ENCODE measurements at regions not wholly inside any gene's neighbourhood (a gene's known extent, or its start where the extent isn't known, plus 50 kb on each side); places are given as distances from the start of the nearest gene placed in this dataset.

DNA sequence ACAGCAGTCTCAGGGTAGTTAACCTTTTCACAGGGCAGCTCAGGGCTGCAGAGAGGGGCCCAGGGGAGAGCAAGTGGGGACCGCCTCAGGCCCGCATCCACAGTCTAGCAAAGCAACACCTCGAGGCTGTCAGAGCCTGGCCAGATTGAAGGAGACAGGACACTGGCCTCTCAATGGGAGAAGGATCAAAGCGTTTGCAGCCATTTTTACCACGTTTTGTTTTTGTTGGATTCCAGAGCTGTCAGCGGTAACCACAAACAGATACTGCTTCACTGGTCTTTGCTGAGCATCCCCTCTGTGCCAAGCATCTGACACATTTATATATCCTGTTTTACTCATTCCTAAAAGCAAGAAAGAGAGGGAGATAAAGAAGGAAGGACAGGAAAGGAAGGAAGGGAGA lies 153.8 kb downstream of the SHQ1 start:
- Histone ChIP-seq H3K9me3 (ENCODE audit: control insufficient read depth, low read depth, low read length) (no peaks in the 10 kb centered on the region), H3T11ph (ENCODE audit: low read length) (no peak overlapping the region), H3K23ac (ENCODE audit: insufficient read length, low read depth, low read length) (no peak overlapping the region), H2AK5ac (ENCODE audit: insufficient read length, low read length) (no peak overlapping the region), H3K4me2 (ENCODE audit: insufficient read depth, insufficient read length, low read length) (no peak overlapping the region), H2BK5ac (ENCODE audit: insufficient read length, low read length) (no peak overlapping the region), H3K79me2 (ENCODE audit: insufficient read depth, low read length) (no peaks in the 10 kb centered on the region), H2BK15ac (ENCODE audit: low read depth, low read length) (no peak overlapping the region), H4K5ac (ENCODE audit: insufficient read length, low read depth, low read length) (no peak overlapping the region), H3K27ac (ENCODE audit: insufficient read length, low read depth, low read length) (no peak overlapping the region), H3K79me1 (ENCODE audit: insufficient read depth, low read depth, low read length, poor library complexity, severe bottlenecking) (no peaks in the 10 kb centered on the region), H3K27me3 (ENCODE audit: insufficient read depth, low read length) (no peaks in the 10 kb centered on the region), H3K4ac (ENCODE audit: low read depth, low read length) (no peak overlapping the region), H3K18ac (ENCODE audit: insufficient read length, low read depth, low read length) (no peak overlapping the region), H3K56ac (ENCODE audit: insufficient read length, low read depth, low read length) (no peak overlapping the region), H4K8ac (replicated peaks; ENCODE audit: insufficient read length, low read depth, low read length) (no peak overlapping the region), H3K4me1 (ENCODE audit: insufficient read depth, low read length) (peaks cover 5% of the 10 kb centered on the region; the same call in 1 of the 2 replicates), H3K14ac (ENCODE audit: insufficient read depth, low read length) (no peak overlapping the region), H4K20me1 (ENCODE audit: control insufficient read depth, insufficient read depth, insufficient read length) (no peaks in the 10 kb centered on the region), H2BK120ac (ENCODE audit: low read depth, low read length, poor library complexity, severe bottlenecking) (no peak overlapping the region), H3K23me2 (ENCODE audit: insufficient read length, low read depth, low read length, poor library complexity, severe bottlenecking) (no peaks in the 10 kb centered on the region), H2AFZ (ENCODE audit: low read length) (no peak overlapping the region), H2BK12ac (ENCODE audit: insufficient read length, low read depth, low read length) (no peak overlapping the region), H2BK20ac (ENCODE audit: low read depth, low read length, poor library complexity, severe bottlenecking) (no peak overlapping the region), H4K91ac (ENCODE audit: insufficient read length, low read depth, low read length) (no peak overlapping the region), H3K9ac (ENCODE audit: extremely low read depth, insufficient read length, low read length) (no peak overlapping the region)
- Mint-ChIP-seq H3K27me3 (ENCODE audit: low read depth) (no peaks in the 10 kb centered on the region; the same call in 1 of the 2 replicates), H3K4me1 (peaks cover 35 to 48% of the 10 kb centered on the region in 2 experiments), H3K27ac (no peak overlapping the region), H3K36me3 (ENCODE audit: insufficient read depth in 1 of 3, low read depth in 3 of 3) (no peaks in the 10 kb centered on the region), H3K4me3 (no peak overlapping the region), H3K9me3 (no peaks in the 10 kb centered on the region)
- WGBS (ENCODE audit: extremely low coverage, insufficient read length, low lambda C conversion rate) = no CpG with 5 or more reads among the region's 6 CpGs
- TF ChIP-seq, protein P1, sequence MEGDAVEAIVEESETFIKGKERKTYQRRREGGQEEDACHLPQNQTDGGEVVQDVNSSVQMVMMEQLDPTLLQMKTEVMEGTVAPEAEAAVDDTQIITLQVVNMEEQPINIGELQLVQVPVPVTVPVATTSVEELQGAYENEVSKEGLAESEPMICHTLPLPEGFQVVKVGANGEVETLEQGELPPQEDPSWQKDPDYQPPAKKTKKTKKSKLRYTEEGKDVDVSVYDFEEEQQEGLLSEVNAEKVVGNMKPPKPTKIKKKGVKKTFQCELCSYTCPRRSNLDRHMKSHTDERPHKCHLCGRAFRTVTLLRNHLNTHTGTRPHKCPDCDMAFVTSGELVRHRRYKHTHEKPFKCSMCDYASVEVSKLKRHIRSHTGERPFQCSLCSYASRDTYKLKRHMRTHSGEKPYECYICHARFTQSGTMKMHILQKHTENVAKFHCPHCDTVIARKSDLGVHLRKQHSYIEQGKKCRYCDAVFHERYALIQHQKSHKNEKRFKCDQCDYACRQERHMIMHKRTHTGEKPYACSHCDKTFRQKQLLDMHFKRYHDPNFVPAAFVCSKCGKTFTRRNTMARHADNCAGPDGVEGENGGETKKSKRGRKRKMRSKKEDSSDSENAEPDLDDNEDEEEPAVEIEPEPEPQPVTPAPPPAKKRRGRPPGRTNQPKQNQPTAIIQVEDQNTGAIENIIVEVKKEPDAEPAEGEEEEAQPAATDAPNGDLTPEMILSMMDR (conservative IDR thresholded peaks at IDR 0.05) = no peak
- no peak for DNase-seq

All from H9 (cell line).